ENCODE measurements at regions not wholly inside any gene's neighbourhood (a gene's known extent, or its start where the extent isn't known, plus 50 kb on each side); places are given as distances from the start of the nearest gene placed in this dataset.

GRCh38 chr10:36391405-36391804 lies 734.0 kb upstream of the ANKRD30A start:
- Mint-ChIP-seq H3K27ac (no peak overlapping the region), H3K9me3 (no peaks in the 10 kb centered on the region), H3K4me1 (no peaks in the 10 kb centered on the region), H3K36me3 (ENCODE audit: low read depth) (no peaks in the 10 kb centered on the region), H3K4me3 (no peak overlapping the region), H3K27me3 (no peaks in the 10 kb centered on the region)
- intact Hi-C loops (cut with micrococcal nuclease), result no loop called here
- DNase-seq (no peak), ATAC-seq (ENCODE audit: low read depth) (no peak)
- no peak for TF ChIP-seq CTCF (IDR thresholded peaks at IDR 0.05)
- ChIA-PET CTCF (no interaction called here), POLR2A (no interaction called here)

- intact Hi-C loops (cut with micrococcal nuclease), result no loop called here
- no peaks in the 10 kb centered on the region for H3K36me3 Mint-ChIP-seq (ENCODE audit: low read depth)
- H3K4me1 Mint-ChIP-seq, result no peaks in the 10 kb centered on the region
- ChIA-PET POLR2A (no interaction called here), CTCF (no interaction called here)
- no peak overlapping the region for H3K27ac Mint-ChIP-seq
- TF ChIP-seq CTCF (IDR thresholded peaks at IDR 0.05), result no peak
- no peaks in the 10 kb centered on the region for H3K9me3 Mint-ChIP-seq
- H3K4me3 Mint-ChIP-seq, result no peak overlapping the region
- DNase-seq, result no peak
- no peak for ATAC-seq (ENCODE audit: low read depth)
- no peaks in the 10 kb centered on the region for H3K27me3 Mint-ChIP-seq
These were observed 735.2 kb upstream of the ANKRD30A start for GRCh38 chr10:36390221-36390620.

GRCh38 chr10:36388166-36388565 lies 737.2 kb upstream of the ANKRD30A start:
- DNase-seq (no peak), ATAC-seq (ENCODE audit: low read depth) (no peak)
- no peak for TF ChIP-seq CTCF (IDR thresholded peaks at IDR 0.05)
- Mint-ChIP-seq H3K36me3 (ENCODE audit: low read depth) (no peaks in the 10 kb centered on the region), H3K27ac (no peak overlapping the region), H3K9me3 (no peaks in the 10 kb centered on the region), H3K27me3 (no peaks in the 10 kb centered on the region), H3K4me3 (no peak overlapping the region), H3K4me1 (no peaks in the 10 kb centered on the region)
- POLR2A ChIA-PET, result no interaction called here
- CTCF ChIA-PET, result no interaction called here
- intact Hi-C loops (cut with micrococcal nuclease), result no loop called here

GRCh38 chr10:36385693-36386092 lies 739.7 kb upstream of the ANKRD30A start:
- H3K4me3 Mint-ChIP-seq, result no peak overlapping the region
- H3K27me3 Mint-ChIP-seq, result no peaks in the 10 kb centered on the region
- no peak for TF ChIP-seq CTCF (IDR thresholded peaks at IDR 0.05)
- ChIA-PET CTCF (no interaction called here), POLR2A (no interaction called here)
- no peaks in the 10 kb centered on the region for H3K4me1 Mint-ChIP-seq
- no peak overlapping the region for H3K27ac Mint-ChIP-seq
- intact Hi-C loops (cut with micrococcal nuclease), result no loop called here
- no peak for DNase-seq
- H3K9me3 Mint-ChIP-seq, result no peaks in the 10 kb centered on the region
- H3K36me3 Mint-ChIP-seq (ENCODE audit: low read depth), result no peaks in the 10 kb centered on the region
- ATAC-seq (ENCODE audit: low read depth), result no peak

GRCh38 chr10:36383349-36383748 lies 741.3 kb upstream of the FZD8 start:
- intact Hi-C loops (cut with micrococcal nuclease), result no loop called here
- DNase-seq (no peak), ATAC-seq (ENCODE audit: low read depth) (no peak)
- POLR2A ChIA-PET, result no interaction called here
- H3K27me3 Mint-ChIP-seq, result no peaks in the 10 kb centered on the region
- no peak overlapping the region for H3K27ac Mint-ChIP-seq
- no peak for TF ChIP-seq CTCF (IDR thresholded peaks at IDR 0.05)
- no peak overlapping the region for H3K4me3 Mint-ChIP-seq
- no peaks in the 10 kb centered on the region for H3K36me3 Mint-ChIP-seq (ENCODE audit: low read depth)
- no peaks in the 10 kb centered on the region for H3K4me1 Mint-ChIP-seq
- CTCF ChIA-PET, result no interaction called here
- no peaks in the 10 kb centered on the region for H3K9me3 Mint-ChIP-seq
